ENCODE measurements at regions not wholly inside any gene's neighbourhood (a gene's known extent, or its start where the extent isn't known, plus 50 kb on each side); places are given as distances from the start of the nearest gene placed in this dataset.

DNA sequence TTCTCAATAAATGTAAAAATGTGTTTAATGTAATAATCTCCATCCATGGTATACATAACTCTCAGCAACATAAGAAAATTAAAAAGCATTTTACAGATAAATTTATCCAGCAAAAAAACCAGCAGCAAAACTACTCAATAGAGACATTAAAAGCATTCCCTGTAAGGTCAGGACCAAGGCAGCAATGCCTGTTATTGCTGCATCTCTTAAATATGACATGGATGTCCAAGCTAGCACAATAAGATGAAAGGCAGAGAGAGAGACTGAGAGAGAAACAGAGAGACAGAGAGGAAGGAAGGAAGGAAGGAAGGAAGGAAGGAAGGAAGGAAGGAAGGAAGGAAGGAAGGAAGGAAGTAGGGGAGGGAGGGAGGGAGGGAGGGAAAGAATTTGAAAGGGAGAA is 289.0 kb upstream of the PAPPA start:
- Mint-ChIP-seq H3K36me3 (ENCODE audit: unreplicated experiment) (no peaks in the 10 kb centered on the region), H3K9me3 (ENCODE audit: unreplicated experiment) (no peaks in the 10 kb centered on the region), H3K4me3 (ENCODE audit: unreplicated experiment) (no peak overlapping the region), H3K4me1 (ENCODE audit: unreplicated experiment) (no peaks in the 10 kb centered on the region), H3K27me3 (ENCODE audit: unreplicated experiment) (no peaks in the 10 kb centered on the region), H3K27ac (ENCODE audit: unreplicated experiment) (no peak overlapping the region)
- DNase-seq (ENCODE audit: extremely low spot score, unreplicated experiment), result no peak
- TF ChIP-seq, protein P1, sequence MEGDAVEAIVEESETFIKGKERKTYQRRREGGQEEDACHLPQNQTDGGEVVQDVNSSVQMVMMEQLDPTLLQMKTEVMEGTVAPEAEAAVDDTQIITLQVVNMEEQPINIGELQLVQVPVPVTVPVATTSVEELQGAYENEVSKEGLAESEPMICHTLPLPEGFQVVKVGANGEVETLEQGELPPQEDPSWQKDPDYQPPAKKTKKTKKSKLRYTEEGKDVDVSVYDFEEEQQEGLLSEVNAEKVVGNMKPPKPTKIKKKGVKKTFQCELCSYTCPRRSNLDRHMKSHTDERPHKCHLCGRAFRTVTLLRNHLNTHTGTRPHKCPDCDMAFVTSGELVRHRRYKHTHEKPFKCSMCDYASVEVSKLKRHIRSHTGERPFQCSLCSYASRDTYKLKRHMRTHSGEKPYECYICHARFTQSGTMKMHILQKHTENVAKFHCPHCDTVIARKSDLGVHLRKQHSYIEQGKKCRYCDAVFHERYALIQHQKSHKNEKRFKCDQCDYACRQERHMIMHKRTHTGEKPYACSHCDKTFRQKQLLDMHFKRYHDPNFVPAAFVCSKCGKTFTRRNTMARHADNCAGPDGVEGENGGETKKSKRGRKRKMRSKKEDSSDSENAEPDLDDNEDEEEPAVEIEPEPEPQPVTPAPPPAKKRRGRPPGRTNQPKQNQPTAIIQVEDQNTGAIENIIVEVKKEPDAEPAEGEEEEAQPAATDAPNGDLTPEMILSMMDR (IDR thresholded peaks at IDR 0.05), result no peak

DNA sequence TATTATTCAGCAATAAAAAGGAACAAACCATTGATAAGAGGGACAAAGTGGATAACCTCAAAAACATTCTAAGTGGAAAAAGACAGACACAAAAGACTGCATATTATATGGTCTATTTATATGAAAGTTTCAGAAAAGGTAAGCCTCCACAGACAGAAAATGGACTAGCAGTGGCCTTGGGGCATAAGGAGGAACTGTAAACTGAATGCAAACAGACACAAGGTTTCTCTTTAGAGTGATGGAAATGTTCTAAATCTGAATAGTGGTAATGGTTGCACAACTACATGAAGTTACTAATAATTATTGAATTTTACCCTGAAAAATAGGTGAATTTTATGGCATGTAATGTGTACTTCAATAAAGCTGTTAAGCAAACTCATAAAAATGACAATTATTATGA is 286.3 kb upstream of the PAPPA start:
- TF ChIP-seq, protein P1 (IDR thresholded peaks at IDR 0.05), result no peak
- no peak for DNase-seq (ENCODE audit: extremely low spot score, unreplicated experiment)
- H3K36me3 Mint-ChIP-seq (ENCODE audit: unreplicated experiment), result peaks cover 4% of the 10 kb centered on the region
- no peak overlapping the region for H3K27ac Mint-ChIP-seq (ENCODE audit: unreplicated experiment)
- no peak overlapping the region for H3K4me3 Mint-ChIP-seq (ENCODE audit: unreplicated experiment)
- no peaks in the 10 kb centered on the region for H3K27me3 Mint-ChIP-seq (ENCODE audit: unreplicated experiment)
- no peaks in the 10 kb centered on the region for H3K4me1 Mint-ChIP-seq (ENCODE audit: unreplicated experiment)
- peaks cover 5% of the 10 kb centered on the region for H3K9me3 Mint-ChIP-seq (ENCODE audit: unreplicated experiment)

DNA sequence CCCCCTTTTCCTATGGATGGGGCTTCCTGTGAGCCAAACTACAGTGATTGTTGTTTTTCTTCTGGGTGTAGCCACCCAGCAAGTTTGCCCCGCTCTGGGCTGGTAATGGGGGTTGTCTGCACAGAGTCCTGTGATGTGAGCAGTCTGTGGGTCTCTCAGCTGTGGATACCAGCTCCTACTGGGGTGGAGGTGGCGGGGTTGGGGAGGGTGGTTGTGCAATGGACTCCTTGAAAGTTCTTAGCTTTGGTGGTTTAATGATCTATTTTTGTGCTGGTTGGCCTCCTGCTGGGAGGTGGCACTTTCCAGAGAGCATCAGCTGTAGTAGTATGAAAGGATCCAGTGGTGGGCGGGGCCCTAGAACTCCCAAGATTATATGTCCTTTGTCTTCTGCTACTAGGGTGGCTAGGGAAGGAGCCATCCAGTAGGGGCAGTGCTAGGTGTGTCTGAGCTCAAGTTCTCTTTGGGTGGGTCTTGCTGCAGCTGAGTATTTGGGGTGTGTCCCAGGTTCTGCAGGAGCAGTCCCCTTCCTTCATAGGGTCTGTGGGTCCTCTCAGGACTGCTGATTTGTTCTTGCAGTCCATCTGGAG is 275.6 kb upstream of the PAPPA start:
- Mint-ChIP-seq H3K4me1 (ENCODE audit: unreplicated experiment) (peaks cover 30% of the 10 kb centered on the region), H3K27me3 (ENCODE audit: unreplicated experiment) (no peaks in the 10 kb centered on the region), H3K36me3 (ENCODE audit: unreplicated experiment) (peaks cover 22% of the 10 kb centered on the region), H3K9me3 (ENCODE audit: unreplicated experiment) (peaks cover 28% of the 10 kb centered on the region), H3K27ac (ENCODE audit: unreplicated experiment) (peak overlapping the region; percentile 35), H3K4me3 (ENCODE audit: unreplicated experiment) (no peak overlapping the region)
- no peak for DNase-seq (ENCODE audit: extremely low spot score, unreplicated experiment)
- TF ChIP-seq, protein P1 (IDR thresholded peaks at IDR 0.05), result no peak

DNA sequence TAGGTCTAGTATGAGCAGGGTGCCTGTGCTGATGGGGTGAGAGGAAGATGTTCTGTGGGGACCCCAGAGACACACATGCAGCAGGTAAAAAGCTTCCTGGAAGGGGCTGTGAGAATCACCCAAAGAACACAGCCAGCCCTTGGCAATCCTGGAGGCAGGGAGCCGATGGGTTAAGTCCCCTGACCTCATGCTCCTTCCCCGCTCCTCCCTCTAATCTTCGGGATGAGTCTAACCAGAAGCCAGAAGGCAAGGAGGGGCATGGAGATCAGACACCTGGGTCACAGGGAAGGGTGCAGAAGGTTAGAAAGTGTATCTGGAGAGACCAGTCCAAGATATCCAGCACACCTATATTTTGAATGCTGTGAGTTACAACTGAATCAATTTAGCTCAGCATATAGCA is 274.1 kb upstream of the PAPPA start:
- DNase-seq (ENCODE audit: extremely low spot score, unreplicated experiment), result no peak
- Mint-ChIP-seq H3K4me3 (ENCODE audit: unreplicated experiment) (no peak overlapping the region), H3K27ac (ENCODE audit: unreplicated experiment) (no peak overlapping the region), H3K27me3 (ENCODE audit: unreplicated experiment) (no peaks in the 10 kb centered on the region), H3K4me1 (ENCODE audit: unreplicated experiment) (peaks cover 45% of the 10 kb centered on the region), H3K36me3 (ENCODE audit: unreplicated experiment) (peaks cover 20% of the 10 kb centered on the region), H3K9me3 (ENCODE audit: unreplicated experiment) (peaks cover 24% of the 10 kb centered on the region)
- TF ChIP-seq, protein P1 (IDR thresholded peaks at IDR 0.05), result no peak

DNA sequence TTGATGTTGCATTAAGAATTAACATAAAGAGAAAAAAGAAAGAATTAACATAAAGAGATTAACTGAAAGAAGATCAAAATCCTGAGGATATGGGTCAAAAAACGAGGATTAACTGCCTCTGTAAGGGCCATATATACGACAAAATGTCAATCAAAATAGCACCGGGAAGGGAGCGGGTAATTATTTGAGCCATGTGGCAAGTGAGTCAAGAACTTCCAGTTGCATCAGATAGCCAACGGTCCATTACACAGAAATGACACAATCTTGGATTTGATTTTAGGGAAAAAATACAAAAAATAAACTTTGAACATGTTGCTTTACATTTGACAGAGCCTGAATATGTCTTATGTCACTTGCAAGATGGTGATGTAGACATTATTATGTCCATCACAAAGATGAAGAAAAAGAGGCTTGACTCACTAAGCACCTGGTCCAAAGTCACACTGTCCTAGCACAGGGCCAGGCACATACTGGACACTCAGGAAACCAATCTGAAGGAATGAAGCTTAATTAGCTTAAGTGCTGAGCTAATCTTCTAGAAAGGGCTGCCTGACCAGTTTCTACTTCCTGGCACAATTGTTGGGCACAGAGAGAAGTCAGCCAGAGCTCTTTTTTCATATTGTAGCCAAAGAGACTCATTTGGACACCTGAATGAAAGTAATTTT is 273.2 kb upstream of the PAPPA start:
- H3K4me3 Mint-ChIP-seq (ENCODE audit: unreplicated experiment), result no peak overlapping the region
- peaks cover 21% of the 10 kb centered on the region for H3K9me3 Mint-ChIP-seq (ENCODE audit: unreplicated experiment)
- TF ChIP-seq, protein P1 (IDR thresholded peaks at IDR 0.05), result no peak
- DNase-seq (ENCODE audit: extremely low spot score, unreplicated experiment), result no peak
- H3K36me3 Mint-ChIP-seq (ENCODE audit: unreplicated experiment), result peaks cover 16% of the 10 kb centered on the region
- no peak overlapping the region for H3K27ac Mint-ChIP-seq (ENCODE audit: unreplicated experiment)
- peaks cover 54% of the 10 kb centered on the region for H3K4me1 Mint-ChIP-seq (ENCODE audit: unreplicated experiment)
- no peaks in the 10 kb centered on the region for H3K27me3 Mint-ChIP-seq (ENCODE audit: unreplicated experiment)
